ENCODE measurements at regions not wholly inside any gene's neighbourhood (a gene's known extent, or its start where the extent isn't known, plus 50 kb on each side); places are given as distances from the start of the nearest gene placed in this dataset.

GRCh38 chr4:19544446-19545125 lies 707.1 kb upstream of the SLIT2 start:
- no peak overlapping the region for H3K4me3 ChIP-seq
- no peak for DNase-seq

GRCh38 chr4:19540859-19541540 lies 710.7 kb upstream of the SLIT2 start:
- DNase-seq (no peak), ATAC-seq (no peak)
- no peaks in the 10 kb centered on the region for H3K27me3 ChIP-seq
- H3K36me3 ChIP-seq, result no peaks in the 10 kb centered on the region
- TF ChIP-seq POLR2A (IDR thresholded peaks at IDR 0.05), result no peak
- TF ChIP-seq, protein P1, sequence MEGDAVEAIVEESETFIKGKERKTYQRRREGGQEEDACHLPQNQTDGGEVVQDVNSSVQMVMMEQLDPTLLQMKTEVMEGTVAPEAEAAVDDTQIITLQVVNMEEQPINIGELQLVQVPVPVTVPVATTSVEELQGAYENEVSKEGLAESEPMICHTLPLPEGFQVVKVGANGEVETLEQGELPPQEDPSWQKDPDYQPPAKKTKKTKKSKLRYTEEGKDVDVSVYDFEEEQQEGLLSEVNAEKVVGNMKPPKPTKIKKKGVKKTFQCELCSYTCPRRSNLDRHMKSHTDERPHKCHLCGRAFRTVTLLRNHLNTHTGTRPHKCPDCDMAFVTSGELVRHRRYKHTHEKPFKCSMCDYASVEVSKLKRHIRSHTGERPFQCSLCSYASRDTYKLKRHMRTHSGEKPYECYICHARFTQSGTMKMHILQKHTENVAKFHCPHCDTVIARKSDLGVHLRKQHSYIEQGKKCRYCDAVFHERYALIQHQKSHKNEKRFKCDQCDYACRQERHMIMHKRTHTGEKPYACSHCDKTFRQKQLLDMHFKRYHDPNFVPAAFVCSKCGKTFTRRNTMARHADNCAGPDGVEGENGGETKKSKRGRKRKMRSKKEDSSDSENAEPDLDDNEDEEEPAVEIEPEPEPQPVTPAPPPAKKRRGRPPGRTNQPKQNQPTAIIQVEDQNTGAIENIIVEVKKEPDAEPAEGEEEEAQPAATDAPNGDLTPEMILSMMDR (IDR thresholded peaks at IDR 0.05 in 4 of 5, conservative IDR thresholded peaks at IDR 0.05 in 1 of 5), result no peak
- H3K27ac ChIP-seq, result no peak overlapping the region
- no peaks in the 10 kb centered on the region for H3K4me1 ChIP-seq
- in situ Hi-C loops (cut with MboI; ENCODE audit: low sequenced_read_pairs in 4 of 4), result loop anchor here in 1 of 4 donors (10.0 kb wide), 1 partner anchor 64 kb away; no protein-coding TSS in a partner anchor
- intact Hi-C loops (cut with DNase I; ENCODE audit: low total_unique reads), result no loop called here
- H3K4me3 ChIP-seq, result no peak overlapping the region
- H3K9me3 ChIP-seq, result no peaks in the 10 kb centered on the region

More at GRCh38 chr4:19544446-19545125, 707.1 kb upstream of the SLIT2 start:
- TF ChIP-seq, protein P1 (IDR thresholded peaks at IDR 0.05 in 4 of 5, conservative IDR thresholded peaks at IDR 0.05 in 1 of 5), result no peak
- TF ChIP-seq POLR2A (IDR thresholded peaks at IDR 0.05), result no peak
- Histone ChIP-seq H3K27me3 (no peaks in the 10 kb centered on the region), H3K4me1 (no peaks in the 10 kb centered on the region), H3K27ac (no peak overlapping the region), H3K36me3 (no peaks in the 10 kb centered on the region), H3K9me3 (no peaks in the 10 kb centered on the region)
- intact Hi-C loops (cut with DNase I; ENCODE audit: low total_unique reads), result no loop called here
- in situ Hi-C loops (cut with MboI; ENCODE audit: low sequenced_read_pairs in 4 of 4), result loop anchor here in 1 of 4 donors (10.0 kb wide), 1 partner anchor 60 kb away; no protein-coding TSS in a partner anchor
- no peak for ATAC-seq

DNA sequence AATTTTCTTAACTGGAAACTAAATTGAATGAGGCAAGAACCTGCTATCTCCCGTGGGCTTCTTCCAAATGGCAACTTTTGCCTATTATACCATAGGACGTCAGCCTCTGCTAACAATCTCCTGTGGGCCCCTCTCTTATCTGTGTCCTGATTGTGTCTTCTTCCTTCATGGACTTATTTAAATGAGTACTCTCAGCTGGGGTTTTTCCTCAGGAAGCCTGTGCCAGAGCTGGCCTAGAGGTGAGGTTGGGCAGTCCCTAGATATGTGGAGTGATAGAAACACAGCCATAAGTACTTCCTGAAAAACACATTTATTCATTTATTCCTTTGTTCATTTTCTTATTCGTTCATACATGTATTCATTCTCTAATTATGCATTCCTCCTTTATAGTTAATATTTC lies 712.5 kb upstream of the SLIT2 start:
- no peaks in the 10 kb centered on the region for H3K27me3 ChIP-seq

DNA sequence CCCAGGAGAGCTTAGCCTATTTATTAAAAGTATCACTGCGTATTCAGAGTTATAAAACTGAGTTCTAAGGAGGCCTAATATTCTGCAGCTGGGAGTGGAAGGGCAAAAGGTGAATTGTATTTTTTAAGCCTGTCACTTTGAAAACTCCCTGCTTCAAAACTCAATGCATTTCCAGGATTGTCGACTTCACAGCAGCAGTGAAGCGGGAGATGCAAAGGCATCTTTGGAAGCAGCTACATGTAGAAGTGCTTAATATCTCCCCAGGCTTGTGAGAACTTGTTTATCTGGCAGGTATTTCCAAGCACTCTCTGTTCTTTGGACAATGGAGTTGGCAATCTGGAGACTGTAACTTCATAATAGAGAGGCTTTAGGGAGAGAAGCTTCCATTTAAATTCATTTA lies 717.5 kb upstream of the SLIT2 start:
- in situ Hi-C loops (cut with MboI; ENCODE audit: low sequenced_read_pairs in 4 of 4), result no loop called here
- ATAC-seq, result no peak
- Histone ChIP-seq H3K27ac (no peak overlapping the region), H3K9me3 (no peaks in the 10 kb centered on the region), H3K27me3 (no peaks in the 10 kb centered on the region), H3K4me3 (no peak overlapping the region), H3K4me1 (no peaks in the 10 kb centered on the region), H3K36me3 (no peaks in the 10 kb centered on the region)
- intact Hi-C loops (cut with DNase I; ENCODE audit: low total_unique reads), result no loop called here
- DNase-seq, result no peak
- TF ChIP-seq POLR2A (IDR thresholded peaks at IDR 0.05), result no peak
- TF ChIP-seq, protein P1 (IDR thresholded peaks at IDR 0.05 in 4 of 5, conservative IDR thresholded peaks at IDR 0.05 in 1 of 5), result no peak

More for the DNA sequence above, 712.5 kb upstream of the SLIT2 start:
- ATAC-seq (no peak), DNase-seq (no peak)
- Histone ChIP-seq H3K27ac (no peak overlapping the region), H3K9me3 (no peaks in the 10 kb centered on the region), H3K4me1 (no peaks in the 10 kb centered on the region), H3K4me3 (no peak overlapping the region), H3K36me3 (no peaks in the 10 kb centered on the region)
- no peak for TF ChIP-seq POLR2A (IDR thresholded peaks at IDR 0.05)
- TF ChIP-seq, protein P1 (IDR thresholded peaks at IDR 0.05 in 4 of 5, conservative IDR thresholded peaks at IDR 0.05 in 1 of 5), result no peak
- in situ Hi-C loops (cut with MboI; ENCODE audit: low sequenced_read_pairs in 4 of 4), result no loop called here
- intact Hi-C loops (cut with DNase I; ENCODE audit: low total_unique reads), result no loop called here

Data from gastrocnemius medialis (tissue), 4 donors.